ENCODE measurements at regions not wholly inside any gene's neighbourhood (a gene's known extent, or its start where the extent isn't known, plus 50 kb on each side); places are given as distances from the start of the nearest gene placed in this dataset.

DNA sequence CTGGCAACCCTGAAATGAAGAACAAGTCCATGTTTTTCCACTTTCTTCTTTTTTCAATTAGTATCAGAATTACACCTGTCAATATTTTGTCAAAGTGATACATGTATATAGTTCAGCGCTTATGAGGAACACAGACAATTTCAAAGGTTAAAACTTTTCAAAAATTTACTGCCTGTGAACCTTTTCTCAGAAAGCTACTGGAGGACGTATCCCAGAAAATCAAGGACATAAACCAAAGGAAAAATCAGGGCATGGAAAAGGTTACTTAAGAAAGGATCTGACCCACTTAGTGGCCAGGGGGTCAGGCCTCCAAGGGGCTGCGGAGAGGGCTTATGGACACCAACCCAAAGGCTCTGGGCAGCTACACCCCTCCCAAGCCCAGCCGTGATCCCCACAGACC, 81.1 kb upstream of the ACTRT2 start:
- Histone ChIP-seq H3K9ac (ENCODE audit: low read length) (no peak overlapping the region), H3K27ac (ENCODE audit: low read depth, low read length) (no peak overlapping the region), H3K4me3 (ENCODE audit: insufficient read depth, low read length, poor library complexity, severe bottlenecking) (no peak overlapping the region), H3K79me2 (ENCODE audit: insufficient read depth, low read length) (no peaks in the 10 kb centered on the region), H3K9me2 (replicated peaks; ENCODE audit: insufficient read depth, low read length) (no peaks in the 10 kb centered on the region), H3F3A (ENCODE audit: insufficient read depth) (no peaks in the 10 kb centered on the region), H3K4me2 (ENCODE audit: low read depth, low read length, poor library complexity, severe bottlenecking) (no peak overlapping the region), H3K27me3 (ENCODE audit: low read length) (no peaks in the 10 kb centered on the region), H4K20me1 (ENCODE audit: low read depth, low read length) (no peaks in the 10 kb centered on the region), H3K36me3 (ENCODE audit: low read length) (no peaks in the 10 kb centered on the region), H3K9me3 (ENCODE audit: insufficient read depth, low read length) (no peaks in the 10 kb centered on the region), H2AFZ (ENCODE audit: low read depth, low read length, severe bottlenecking) (no peak overlapping the region)
- TF ChIP-seq EZH2phosphoT487 (conservative IDR thresholded peaks at IDR 0.05; ENCODE audit: low read length) = no peak
- TF ChIP-seq, protein P1, sequence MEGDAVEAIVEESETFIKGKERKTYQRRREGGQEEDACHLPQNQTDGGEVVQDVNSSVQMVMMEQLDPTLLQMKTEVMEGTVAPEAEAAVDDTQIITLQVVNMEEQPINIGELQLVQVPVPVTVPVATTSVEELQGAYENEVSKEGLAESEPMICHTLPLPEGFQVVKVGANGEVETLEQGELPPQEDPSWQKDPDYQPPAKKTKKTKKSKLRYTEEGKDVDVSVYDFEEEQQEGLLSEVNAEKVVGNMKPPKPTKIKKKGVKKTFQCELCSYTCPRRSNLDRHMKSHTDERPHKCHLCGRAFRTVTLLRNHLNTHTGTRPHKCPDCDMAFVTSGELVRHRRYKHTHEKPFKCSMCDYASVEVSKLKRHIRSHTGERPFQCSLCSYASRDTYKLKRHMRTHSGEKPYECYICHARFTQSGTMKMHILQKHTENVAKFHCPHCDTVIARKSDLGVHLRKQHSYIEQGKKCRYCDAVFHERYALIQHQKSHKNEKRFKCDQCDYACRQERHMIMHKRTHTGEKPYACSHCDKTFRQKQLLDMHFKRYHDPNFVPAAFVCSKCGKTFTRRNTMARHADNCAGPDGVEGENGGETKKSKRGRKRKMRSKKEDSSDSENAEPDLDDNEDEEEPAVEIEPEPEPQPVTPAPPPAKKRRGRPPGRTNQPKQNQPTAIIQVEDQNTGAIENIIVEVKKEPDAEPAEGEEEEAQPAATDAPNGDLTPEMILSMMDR (IDR thresholded peaks at IDR 0.05; ENCODE audit: insufficient read depth, low read length, poor library complexity, severe bottlenecking) = no peak

DNA sequence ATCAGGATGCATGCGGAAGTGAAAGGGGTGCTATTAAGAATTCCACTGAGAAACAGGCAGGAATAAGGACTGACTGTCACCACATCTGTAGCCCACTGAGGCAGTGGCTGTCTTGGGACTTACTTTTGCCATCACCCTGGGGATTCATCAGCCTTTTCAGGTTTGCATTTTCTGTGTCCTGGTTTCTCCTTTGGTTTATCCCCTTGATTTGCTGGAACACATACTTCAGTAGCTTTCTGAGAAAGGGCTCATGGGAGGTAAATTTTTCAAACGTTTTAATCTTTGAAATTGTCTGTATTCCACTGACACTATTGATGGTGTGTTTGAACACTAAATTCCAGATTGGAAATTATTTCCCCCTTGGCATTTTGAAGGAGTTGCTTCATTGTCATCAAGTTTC, 80.2 kb upstream of the ACTRT2 start:
- Histone ChIP-seq H3K4me3 (ENCODE audit: insufficient read depth, low read length, poor library complexity, severe bottlenecking) (no peak overlapping the region), H3K9ac (ENCODE audit: low read length) (no peak overlapping the region), H3K27me3 (ENCODE audit: low read length) (no peaks in the 10 kb centered on the region), H3K36me3 (ENCODE audit: low read length) (no peaks in the 10 kb centered on the region), H2AFZ (ENCODE audit: low read depth, low read length, severe bottlenecking) (no peak overlapping the region), H3K9me3 (ENCODE audit: insufficient read depth, low read length) (no peaks in the 10 kb centered on the region), H3K27ac (ENCODE audit: low read depth, low read length) (no peak overlapping the region), H3K9me2 (replicated peaks; ENCODE audit: insufficient read depth, low read length) (no peaks in the 10 kb centered on the region), H3K79me2 (ENCODE audit: insufficient read depth, low read length) (no peaks in the 10 kb centered on the region), H3F3A (ENCODE audit: insufficient read depth) (no peaks in the 10 kb centered on the region), H3K4me2 (ENCODE audit: low read depth, low read length, poor library complexity, severe bottlenecking) (no peak overlapping the region), H4K20me1 (ENCODE audit: low read depth, low read length) (no peaks in the 10 kb centered on the region)
- TF ChIP-seq, protein P1 (IDR thresholded peaks at IDR 0.05; ENCODE audit: insufficient read depth, low read length, poor library complexity, severe bottlenecking) = no peak
- no peak for TF ChIP-seq EZH2phosphoT487 (conservative IDR thresholded peaks at IDR 0.05; ENCODE audit: low read length)

DNA sequence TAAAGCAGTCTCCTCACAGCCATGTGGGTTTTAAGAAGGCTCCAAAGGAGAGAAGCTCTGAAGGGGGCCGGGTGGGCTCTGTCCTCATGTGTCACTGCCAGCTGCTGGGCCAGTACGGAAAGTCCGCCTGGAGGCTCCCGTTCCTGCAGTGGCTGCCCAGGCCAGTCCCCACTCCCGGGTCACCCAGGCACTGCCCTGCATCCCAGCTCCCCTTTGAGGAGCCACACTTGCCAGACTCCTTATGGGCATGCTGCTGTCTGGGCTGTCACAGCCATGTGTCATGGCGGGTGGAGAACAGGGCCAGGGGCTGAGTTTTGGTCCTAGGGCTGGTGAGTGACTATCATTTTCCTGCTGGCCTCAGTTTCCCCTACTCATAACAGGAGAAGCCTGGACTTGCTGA, 79.4 kb upstream of the ACTRT2 start:
- Histone ChIP-seq H3K27ac (ENCODE audit: low read depth, low read length) (no peak overlapping the region), H3K27me3 (ENCODE audit: low read length) (no peaks in the 10 kb centered on the region), H3F3A (ENCODE audit: insufficient read depth) (no peaks in the 10 kb centered on the region), H3K9me3 (ENCODE audit: insufficient read depth, low read length) (no peaks in the 10 kb centered on the region), H2AFZ (ENCODE audit: low read depth, low read length, severe bottlenecking) (no peak overlapping the region), H4K20me1 (ENCODE audit: low read depth, low read length) (no peaks in the 10 kb centered on the region), H3K9ac (ENCODE audit: low read length) (no peak overlapping the region), H3K4me3 (ENCODE audit: insufficient read depth, low read length, poor library complexity, severe bottlenecking) (no peak overlapping the region), H3K79me2 (ENCODE audit: insufficient read depth, low read length) (no peaks in the 10 kb centered on the region), H3K4me2 (ENCODE audit: low read depth, low read length, poor library complexity, severe bottlenecking) (no peak overlapping the region), H3K9me2 (replicated peaks; ENCODE audit: insufficient read depth, low read length) (no peaks in the 10 kb centered on the region), H3K36me3 (ENCODE audit: low read length) (no peaks in the 10 kb centered on the region)
- TF ChIP-seq, protein P1 (IDR thresholded peaks at IDR 0.05; ENCODE audit: insufficient read depth, low read length, poor library complexity, severe bottlenecking) = no peak
- no peak for TF ChIP-seq EZH2phosphoT487 (conservative IDR thresholded peaks at IDR 0.05; ENCODE audit: low read length)

DNA sequence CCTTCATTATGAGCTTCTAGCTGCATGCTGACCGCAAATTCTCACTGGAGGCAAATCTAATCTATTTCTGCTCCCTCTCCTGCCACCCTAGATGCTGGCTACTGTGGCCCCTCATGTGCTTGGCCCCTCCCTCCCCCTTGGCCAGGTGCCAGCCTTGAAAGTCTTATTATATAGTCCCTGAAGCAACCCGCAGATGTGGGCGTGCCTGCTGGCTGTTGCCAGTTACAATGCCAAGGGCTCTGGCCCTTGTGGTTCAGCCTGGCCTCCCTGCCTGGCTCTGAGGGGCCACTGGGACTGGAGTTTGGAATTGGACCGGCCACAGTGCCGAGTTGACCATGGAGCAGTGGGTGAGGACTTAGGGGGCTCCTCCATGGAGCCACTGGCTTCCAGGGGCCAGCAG, 78.9 kb upstream of the ACTRT2 start:
- no peaks in the 10 kb centered on the region for H3K9me3 ChIP-seq (ENCODE audit: insufficient read depth, low read length)
- no peak overlapping the region for H3K4me3 ChIP-seq (ENCODE audit: insufficient read depth, low read length, poor library complexity, severe bottlenecking)
- no peak overlapping the region for H3K4me2 ChIP-seq (ENCODE audit: low read depth, low read length, poor library complexity, severe bottlenecking)
- no peaks in the 10 kb centered on the region for H3K36me3 ChIP-seq (ENCODE audit: low read length)
- H4K20me1 ChIP-seq (ENCODE audit: low read depth, low read length) = no peaks in the 10 kb centered on the region
- no peaks in the 10 kb centered on the region for H3K79me2 ChIP-seq (ENCODE audit: insufficient read depth, low read length)
- no peaks in the 10 kb centered on the region for H3F3A ChIP-seq (ENCODE audit: insufficient read depth)
- H3K27ac ChIP-seq (ENCODE audit: low read depth, low read length) = no peak overlapping the region
- no peak overlapping the region for H3K9ac ChIP-seq (ENCODE audit: low read length)
- no peaks in the 10 kb centered on the region for H3K27me3 ChIP-seq (ENCODE audit: low read length)
- TF ChIP-seq EZH2phosphoT487 (conservative IDR thresholded peaks at IDR 0.05; ENCODE audit: low read length) = no peak
- TF ChIP-seq, protein P1 (IDR thresholded peaks at IDR 0.05; ENCODE audit: insufficient read depth, low read length, poor library complexity, severe bottlenecking) = no peak
- no peaks in the 10 kb centered on the region for H3K9me2 ChIP-seq (replicated peaks; ENCODE audit: insufficient read depth, low read length)
- H2AFZ ChIP-seq (ENCODE audit: low read depth, low read length, severe bottlenecking) = no peak overlapping the region

All from SU-DHL-6 (cell line).